HEK293T (cell line): ENCODE measurements at regions not wholly inside any gene's neighbourhood (a gene's known extent, or its start where the extent isn't known, plus 50 kb on each side); places are given as distances from the start of the nearest gene placed in this dataset.

ENCODE experiments used
- ARNT ChIP-seq: fragments of 450-650 bp; IDR thresholded peaks from 2 replicates; pipeline ENCODE4 v1.6.1; 2017; ENCODE audit warnings: mild to moderate bottlenecking
- BHLHE40 ChIP-seq: fragments of 450-650 bp; IDR thresholded peaks from 2 replicates; pipeline ENCODE4 v1.6.1; 2016; ENCODE audit warnings: mild to moderate bottlenecking, moderate library complexity, borderline replicate concordance
- ELF4 ChIP-seq: fragments of 450-650 bp; IDR thresholded peaks from 2 replicates; pipeline ENCODE4 v1.6.1; 2017; ENCODE audit warnings: antibody characterized with exemption
- FOXA1 ChIP-seq: fragments of 450-650 bp; IDR thresholded peaks from 2 replicates; pipeline ENCODE4 v1.6.1; 2016; ENCODE audit warnings: mild to moderate bottlenecking
- FOXK2 ChIP-seq: fragments of 450-650 bp; IDR thresholded peaks from 2 replicates; pipeline ENCODE4 v1.6.1; 2016; ENCODE audit warnings: mild to moderate bottlenecking
- HDGF ChIP-seq: fragments of 450-650 bp; IDR thresholded peaks from 2 replicates; pipeline ENCODE4 v1.6.1; 2017; ENCODE audit warnings: antibody characterized with exemption, borderline replicate concordance
- L3MBTL2 ChIP-seq: fragments of 450-650 bp; conservative IDR thresholded peaks from 2 replicates; pipeline ENCODE4 v1.6.1; 2016; ENCODE audit warnings: mild to moderate bottlenecking
- LEF1 ChIP-seq: fragments of 450-650 bp; IDR thresholded peaks from 2 replicates; pipeline ENCODE4 v1.6.1; 2017; ENCODE audit warnings: mild to moderate bottlenecking, borderline replicate concordance
- NFRKB ChIP-seq: fragments of 450-650 bp; IDR thresholded peaks from 2 replicates; pipeline ENCODE4 v1.6.1; 2016; ENCODE audit warnings: mild to moderate bottlenecking, moderate library complexity
- SP1 ChIP-seq: fragments of 450-650 bp; IDR thresholded peaks from 2 replicates; pipeline ENCODE4 v1.6.1; 2017
- SUZ12 ChIP-seq: fragments of 450-650 bp; IDR thresholded peaks from 2 replicates; pipeline ENCODE4 v1.6.1; 2016; ENCODE audit warnings: mild to moderate bottlenecking
- TARDBP ChIP-seq: fragments of 450-650 bp; IDR thresholded peaks from 2 replicates; pipeline ENCODE4 v1.6.1; 2016
- TF ChIP-seq, protein P1 (sequence below): fragments of 450-650 bp; IDR thresholded peaks from 2 replicates; pipeline ENCODE4 v1.6.1; 2016

DNA sequence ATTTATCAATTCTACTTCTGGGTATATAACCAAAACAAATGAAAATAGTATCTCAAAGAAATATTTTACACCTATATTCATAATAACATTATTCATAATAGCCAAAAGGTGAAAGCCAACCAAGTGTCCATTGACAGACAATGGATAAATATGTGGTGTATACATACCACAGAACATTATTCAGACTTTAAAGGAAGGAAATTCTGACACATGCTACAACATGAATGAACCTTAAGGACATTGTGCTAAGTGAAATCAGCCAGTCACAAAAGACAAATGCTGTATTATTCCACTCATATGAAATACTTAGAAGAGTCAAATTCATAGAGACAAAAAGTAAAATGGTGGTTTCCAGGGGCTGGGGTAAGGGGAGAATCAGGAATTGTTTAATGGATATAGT, 370.5 kb upstream of the CHAC2 start:
- TF ChIP-seq ELF4: no peak
- TF ChIP-seq L3MBTL2: no peak
- no peak for TF ChIP-seq ARNT
- no peak for TF ChIP-seq SUZ12
- TF ChIP-seq FOXK2: no peak
- no peak for TF ChIP-seq BHLHE40
- TF ChIP-seq HDGF: no peak
- TF ChIP-seq SP1: no peak
- no peak for TF ChIP-seq TARDBP
- no peak for TF ChIP-seq NFRKB
- TF ChIP-seq FOXA1: no peak
- TF ChIP-seq, protein P1, sequence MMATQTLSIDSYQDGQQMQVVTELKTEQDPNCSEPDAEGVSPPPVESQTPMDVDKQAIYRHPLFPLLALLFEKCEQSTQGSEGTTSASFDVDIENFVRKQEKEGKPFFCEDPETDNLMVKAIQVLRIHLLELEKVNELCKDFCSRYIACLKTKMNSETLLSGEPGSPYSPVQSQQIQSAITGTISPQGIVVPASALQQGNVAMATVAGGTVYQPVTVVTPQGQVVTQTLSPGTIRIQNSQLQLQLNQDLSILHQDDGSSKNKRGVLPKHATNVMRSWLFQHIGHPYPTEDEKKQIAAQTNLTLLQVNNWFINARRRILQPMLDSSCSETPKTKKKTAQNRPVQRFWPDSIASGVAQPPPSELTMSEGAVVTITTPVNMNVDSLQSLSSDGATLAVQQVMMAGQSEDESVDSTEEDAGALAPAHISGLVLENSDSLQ: no peak
- no peak for TF ChIP-seq LEF1
